Stimulated activated CD4-positive, alpha-beta T cell treated with anti-CD3 and anti-CD28 coated beads, Interleukin-4, amount 100 ng/mL, for 24 hours (primary cell): ENCODE measurements at regions not wholly inside any gene's neighbourhood (a gene's known extent, or its start where the extent isn't known, plus 50 kb on each side); places are given as distances from the start of the nearest gene placed in this dataset.

ENCODE experiments used
- DNase-seq: peaks from one replicate; pipeline ENCODE4 v3.0.0-alpha.2; 2020

DNA sequence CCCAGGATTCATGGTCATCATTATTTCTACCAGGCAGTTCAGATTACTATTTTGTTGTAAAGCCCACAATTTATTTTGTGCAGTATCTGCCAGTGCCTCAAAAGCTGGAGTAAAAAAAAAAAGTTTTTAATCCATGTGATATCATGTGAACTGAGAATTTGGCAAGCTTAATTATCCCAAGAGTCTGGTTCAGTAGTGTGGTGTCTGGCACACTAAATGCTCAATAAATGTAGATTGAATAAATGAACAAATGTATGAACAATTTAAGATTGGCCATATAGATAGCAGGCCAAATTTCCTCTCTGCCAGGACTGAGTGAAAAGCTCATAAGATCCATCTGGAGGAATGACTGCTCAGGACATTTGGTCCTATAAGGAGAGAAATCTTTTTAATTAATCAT, 533.0 kb downstream of the TLE1 start:
- DNase-seq = no peak

DNA sequence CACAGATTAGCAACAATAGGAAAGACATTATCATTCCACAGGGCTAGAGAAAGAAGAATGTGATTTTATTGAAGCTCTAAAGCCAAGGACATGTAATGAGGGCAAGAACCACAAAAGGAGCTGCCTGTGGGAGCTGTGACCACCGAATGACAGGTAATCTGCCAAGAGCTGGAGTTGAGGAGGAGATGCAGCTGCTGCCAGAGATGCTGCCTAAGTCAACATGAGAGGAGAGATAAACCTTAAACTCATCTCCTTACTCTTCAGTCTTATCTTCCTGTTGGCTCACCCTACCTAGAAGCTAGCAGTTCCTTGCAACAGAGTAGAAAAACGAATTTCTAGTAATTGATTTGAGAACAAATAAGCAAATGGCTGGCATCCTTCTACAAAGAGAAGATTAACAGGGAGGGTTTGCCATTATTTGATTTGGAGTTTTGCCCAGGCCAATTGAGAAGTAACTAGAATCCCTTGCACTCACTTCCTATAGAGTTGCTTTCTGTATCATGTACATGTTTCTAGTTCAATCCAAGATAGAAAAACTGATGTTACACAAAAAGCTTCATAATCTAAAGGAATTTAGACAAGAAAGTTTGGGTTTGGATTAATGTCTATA, 539.2 kb downstream of the TLE1 start:
- DNase-seq = no peak

GRCh38 chr9:81146684-81147337, 542.5 kb downstream of the TLE1 start:
- no peak for DNase-seq

DNA sequence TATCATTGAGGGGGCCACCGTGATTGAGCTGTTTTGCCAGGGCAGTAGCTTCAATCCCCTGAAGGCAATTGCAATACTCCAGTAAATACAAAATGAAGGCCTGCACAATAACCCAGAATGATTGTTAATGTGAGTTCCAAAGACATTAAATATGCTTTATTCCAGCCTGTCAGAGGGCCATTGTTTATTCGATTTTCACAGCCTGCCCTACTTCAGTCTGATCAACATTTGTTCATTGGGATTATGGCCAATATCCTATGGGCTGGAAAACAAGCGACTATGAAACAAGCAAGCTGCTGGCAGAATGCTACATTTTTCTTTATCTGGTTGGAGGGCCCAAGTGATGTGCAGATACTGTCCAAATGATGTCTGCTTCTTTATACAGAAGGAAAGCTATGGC, 543.1 kb downstream of the TLE1 start:
- no peak for DNase-seq

DNA sequence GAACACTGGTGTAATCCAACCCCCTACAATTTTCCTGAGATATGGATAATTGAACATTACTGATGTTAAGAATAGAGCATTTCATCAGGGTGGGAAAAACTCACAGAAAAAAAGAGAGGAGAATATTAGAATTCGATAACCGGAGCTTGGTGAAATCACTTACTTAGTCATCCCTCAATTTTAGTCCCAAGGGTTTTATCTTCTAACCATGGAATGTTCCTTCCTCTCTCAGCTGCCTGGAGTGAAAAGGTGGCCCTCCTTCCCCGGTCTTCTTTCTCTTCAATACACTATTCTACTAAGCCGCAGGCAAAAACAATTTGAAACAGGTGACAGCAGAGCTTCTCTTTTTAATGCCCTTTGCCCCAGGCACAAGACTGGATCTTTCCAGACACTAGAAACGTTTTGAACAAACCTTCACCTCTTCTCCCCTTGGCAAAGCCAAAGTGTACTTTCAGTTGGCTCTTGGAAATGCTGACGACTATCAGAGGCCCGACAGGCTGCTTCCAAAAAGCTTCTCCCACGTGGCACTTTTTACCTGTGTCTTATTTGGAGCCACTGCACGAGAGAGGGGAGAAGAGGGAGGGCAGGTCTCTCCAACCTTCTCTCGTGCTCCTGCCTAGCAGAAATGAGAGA, 543.9 kb downstream of the TLE1 start:
- no peak for DNase-seq

DNA sequence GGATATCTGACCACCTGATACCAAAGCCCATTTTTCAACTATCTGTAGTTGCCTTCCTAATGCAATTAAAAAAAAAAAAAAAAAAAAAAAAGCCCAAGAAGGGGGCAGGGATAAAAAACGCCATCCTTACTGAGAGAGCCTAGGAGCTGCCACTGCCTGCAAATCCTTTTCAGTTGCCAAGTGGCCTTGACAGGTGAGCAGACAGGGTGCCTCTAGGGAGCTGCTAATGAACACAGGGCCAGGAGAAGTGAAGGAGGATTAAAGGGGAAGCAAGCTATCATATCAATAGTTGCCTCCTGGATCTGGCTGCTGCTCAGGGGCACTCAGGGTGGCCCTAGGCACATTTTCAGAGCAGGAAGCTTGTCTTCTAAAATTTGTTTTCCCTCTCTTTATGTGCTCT, 547.4 kb downstream of the TLE1 start:
- DNase-seq = no peak

GRCh38 chr9:81137976-81138568, 551.3 kb downstream of the TLE1 start:
- DNase-seq = no peak

- DNase-seq = no peak
Measured at GRCh38 chr9:81132796-81133195, 556.6 kb downstream of the TLE1 start.

- DNase-seq = no peak
Measured at GRCh38 chr9:81132318-81132717, 557.0 kb downstream of the TLE1 start.

DNA sequence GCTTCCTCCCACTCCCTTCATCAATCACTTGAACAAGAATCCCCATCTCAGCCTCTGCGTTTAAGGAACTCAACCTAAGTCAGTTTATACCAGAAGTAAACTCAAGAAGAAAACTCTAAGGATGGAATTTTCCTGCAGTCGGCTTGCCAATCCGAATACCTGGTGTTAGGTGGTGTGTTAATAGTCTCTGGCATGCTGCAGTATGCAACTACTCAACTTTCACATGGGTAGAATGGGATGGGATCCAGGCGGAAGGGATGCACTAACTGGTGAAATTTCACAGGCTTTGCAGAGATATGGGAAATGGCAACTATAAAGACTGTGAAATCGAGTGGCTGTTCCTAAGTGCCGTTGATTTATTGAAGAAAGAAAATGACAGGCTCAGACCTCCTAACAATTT, 560.6 kb downstream of the TLE1 start:
- no peak for DNase-seq

- DNase-seq = no peak
Measured at GRCh38 chr9:81125446-81126092, 563.8 kb downstream of the TLE1 start.

DNA sequence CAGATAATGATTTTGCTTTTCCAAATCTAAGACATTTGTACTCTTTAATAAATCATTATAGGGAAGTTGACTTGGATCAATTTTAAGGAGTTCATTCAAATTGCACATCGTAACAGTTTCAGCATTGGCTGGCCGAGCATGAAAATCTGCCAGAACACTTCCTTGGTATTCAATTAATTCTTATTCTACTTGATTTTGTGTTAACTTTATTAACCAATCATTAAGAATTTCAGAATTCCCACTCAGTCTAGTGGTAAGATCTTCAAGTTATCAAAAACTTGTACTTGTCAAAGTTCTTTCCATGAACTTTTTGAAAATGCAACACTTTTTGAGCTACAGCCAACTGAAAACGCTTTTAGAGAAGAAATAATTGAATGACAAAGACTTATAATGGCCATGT, 565.8 kb downstream of the TLE1 start:
- DNase-seq = no peak

- DNase-seq = no peak
Measured at GRCh38 chr9:81122749-81123148, 566.6 kb downstream of the TLE1 start.

DNA sequence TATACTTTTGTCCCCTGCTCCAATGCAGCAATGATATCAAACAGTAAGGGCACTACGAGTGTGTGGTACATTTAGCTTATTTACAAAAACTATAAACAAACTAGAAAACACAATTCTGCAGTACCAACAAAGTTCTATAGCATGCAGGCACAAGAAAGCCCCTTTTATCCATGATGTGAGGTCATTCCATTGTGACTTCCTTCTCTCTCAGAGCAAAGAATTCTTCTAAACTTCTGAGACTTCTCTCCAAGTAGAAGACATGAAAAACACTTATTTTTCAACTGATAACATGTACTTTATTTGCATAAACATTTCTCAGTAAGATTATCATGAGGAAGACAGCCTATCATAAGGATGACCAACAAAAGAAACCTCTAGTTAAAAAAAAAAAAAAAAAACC, 569.8 kb downstream of the TLE1 start:
- no peak for DNase-seq

- DNase-seq = no peak
Measured at GRCh38 chr9:81118416-81118815, 570.9 kb downstream of the TLE1 start.

DNA sequence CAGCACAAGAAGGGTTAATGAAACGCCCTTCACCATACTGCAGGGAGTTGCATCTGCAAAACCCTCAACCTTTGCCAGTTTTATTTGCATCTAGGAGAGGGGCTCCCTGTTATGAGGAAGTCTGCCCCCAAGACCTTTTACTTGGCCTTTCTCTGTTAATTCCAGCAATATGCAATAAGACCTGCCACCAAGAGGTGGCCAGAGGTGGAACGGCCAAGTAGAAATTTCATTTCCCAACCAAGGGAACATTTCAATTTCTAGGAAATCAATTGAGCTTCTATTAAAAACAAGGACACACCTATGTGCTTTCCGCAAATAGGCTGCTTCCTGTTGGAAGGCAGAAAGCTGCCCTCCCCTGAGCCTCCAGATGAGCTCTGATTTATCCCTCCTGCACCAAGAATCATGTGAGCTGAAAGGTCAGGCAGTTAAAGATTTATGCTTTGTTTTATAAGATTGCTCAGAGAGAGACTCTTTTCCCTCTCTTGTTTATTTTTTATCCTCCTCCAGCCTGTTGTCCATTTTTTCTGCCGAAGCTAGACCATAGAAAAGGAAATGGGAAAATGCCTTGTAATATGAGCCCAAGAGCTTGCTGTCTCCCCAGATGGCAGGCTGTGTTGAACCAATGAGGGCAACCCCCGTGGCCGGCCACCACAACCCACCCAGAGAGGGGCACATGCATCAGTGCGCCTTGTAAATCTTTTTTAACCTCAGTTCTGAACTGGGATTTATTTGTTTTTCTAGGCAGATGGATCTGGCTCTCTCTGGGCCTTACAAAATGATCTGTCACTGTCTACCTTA, 572.8 kb downstream of the TLE1 start:
- no peak for DNase-seq

DNA sequence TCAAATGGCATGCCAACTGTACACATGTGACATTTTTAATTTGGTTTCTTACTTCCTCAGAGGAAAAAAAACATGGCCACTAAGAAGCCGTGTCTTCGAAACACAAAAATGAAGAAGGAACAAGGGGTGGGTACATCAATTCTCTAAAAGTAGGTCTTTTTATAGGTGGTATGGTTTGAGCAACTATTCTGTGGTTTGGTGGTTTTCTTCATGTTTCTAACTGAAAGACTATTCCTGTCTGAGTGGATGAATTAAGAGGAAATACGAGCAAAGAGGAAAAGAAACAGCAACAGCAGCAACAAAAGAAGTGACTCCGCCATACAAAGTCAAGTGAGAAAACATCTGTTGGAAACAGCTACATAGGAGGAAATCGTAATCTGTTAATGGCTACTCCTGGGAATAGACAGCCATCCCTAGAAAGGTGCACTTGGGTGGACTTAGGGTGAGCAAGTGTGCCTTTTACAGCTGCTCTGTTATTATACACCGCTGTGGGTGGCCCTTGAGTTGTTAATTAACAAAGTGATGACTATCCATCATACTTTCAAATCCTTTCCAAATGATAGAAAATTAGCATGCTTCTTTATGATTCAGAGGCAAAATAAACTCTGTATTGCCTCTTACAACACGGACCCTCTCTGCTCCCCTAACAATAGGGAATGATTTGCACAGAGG, 575.8 kb downstream of the TLE1 start:
- DNase-seq = no peak

- no peak for DNase-seq
Measured at GRCh38 chr9:81112627-81113452, 576.5 kb downstream of the TLE1 start.

DNA sequence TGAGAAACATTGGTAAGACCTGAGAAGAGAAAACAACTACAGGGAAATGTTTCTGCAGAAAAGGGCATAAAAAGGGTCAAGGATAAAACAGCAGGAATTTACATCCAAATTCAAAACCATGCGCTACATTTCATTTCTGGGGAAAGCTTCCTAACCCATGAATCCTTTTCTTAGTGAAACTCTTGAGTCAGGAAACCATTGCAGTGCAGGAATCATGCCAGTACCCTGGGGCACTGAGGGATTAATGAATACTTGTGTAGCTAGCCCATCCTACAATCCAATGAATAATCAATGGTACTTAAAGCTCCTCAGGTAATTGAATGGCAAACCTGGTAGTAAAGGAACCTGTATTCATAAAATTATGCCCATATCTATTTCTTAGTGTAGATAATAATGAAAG, 580.5 kb downstream of the TLE1 start:
- no peak for DNase-seq

- no peak for DNase-seq
Measured at GRCh38 chr9:81108391-81108790, 581.0 kb downstream of the TLE1 start.
